Cardiac fibroblast (primary cell): ENCODE measurements at regions not wholly inside any gene's neighbourhood (a gene's known extent, or its start where the extent isn't known, plus 50 kb on each side); places are given as distances from the start of the nearest gene placed in this dataset.

Source experiments
- DNase-seq, 2 donors: peaks; one replicate each; pipeline versions ENCODE4 v3.0.0 to v3.0.0-alpha.2; 2010; ENCODE audit warnings: low read depth in 2 of 2
- H3K4me3 ChIP-seq, 2 donors: replicated peaks in 1 of 2; 1 replicate in 1 of 2; 2 replicates in 1 of 2; pipeline ENCODE4 v1.5.1; 2011; ENCODE audit warnings: low read depth in 2 of 2, low read length in 2 of 2, mild to moderate bottlenecking in 2 of 2, moderate library complexity in 1 of 2
- CTCF ChIP-seq: IDR thresholded peaks from one replicate; pipeline ENCODE4 v1.5.1; 2011; ENCODE audit warnings: low read depth, mild to moderate bottlenecking, low read length, inconsistent platforms

- TF ChIP-seq CTCF = no peak
- no peak for DNase-seq
- H3K4me3 ChIP-seq = no peak overlapping the region
Measured at GRCh38 chr1:30173560-30173959, 549.8 kb downstream of the MATN1 start.

- DNase-seq = no peak
- no peak for TF ChIP-seq CTCF
- H3K4me3 ChIP-seq = no peak overlapping the region
Measured at GRCh38 chr1:30172757-30173156, 550.6 kb downstream of the MATN1 start.

GRCh38 chr1:30172299-30172694 lies 551.1 kb downstream of the MATN1 start:
- TF ChIP-seq CTCF = no peak
- no peak overlapping the region for H3K4me3 ChIP-seq
- DNase-seq = no peak

- no peak overlapping the region for H3K4me3 ChIP-seq
- TF ChIP-seq CTCF = no peak
- DNase-seq = no peak
Measured at GRCh38 chr1:30171537-30172298, 551.7 kb downstream of the MATN1 start.

GRCh38 chr1:30169269-30169668 lies 554.1 kb downstream of the MATN1 start:
- TF ChIP-seq CTCF = no peak
- no peak overlapping the region for H3K4me3 ChIP-seq
- no peak for DNase-seq

- DNase-seq = no peak
- H3K4me3 ChIP-seq = no peak overlapping the region
- TF ChIP-seq CTCF = no peak
Measured at GRCh38 chr1:30166174-30166573, 557.2 kb downstream of the MATN1 start.

GRCh38 chr1:30165116-30165515 lies 558.3 kb downstream of the MATN1 start:
- H3K4me3 ChIP-seq = no peak overlapping the region
- DNase-seq = no peak
- TF ChIP-seq CTCF = no peak
